ENCODE measurements at regions not wholly inside any gene's neighbourhood (a gene's known extent, or its start where the extent isn't known, plus 50 kb on each side); places are given as distances from the start of the nearest gene placed in this dataset.

DNA sequence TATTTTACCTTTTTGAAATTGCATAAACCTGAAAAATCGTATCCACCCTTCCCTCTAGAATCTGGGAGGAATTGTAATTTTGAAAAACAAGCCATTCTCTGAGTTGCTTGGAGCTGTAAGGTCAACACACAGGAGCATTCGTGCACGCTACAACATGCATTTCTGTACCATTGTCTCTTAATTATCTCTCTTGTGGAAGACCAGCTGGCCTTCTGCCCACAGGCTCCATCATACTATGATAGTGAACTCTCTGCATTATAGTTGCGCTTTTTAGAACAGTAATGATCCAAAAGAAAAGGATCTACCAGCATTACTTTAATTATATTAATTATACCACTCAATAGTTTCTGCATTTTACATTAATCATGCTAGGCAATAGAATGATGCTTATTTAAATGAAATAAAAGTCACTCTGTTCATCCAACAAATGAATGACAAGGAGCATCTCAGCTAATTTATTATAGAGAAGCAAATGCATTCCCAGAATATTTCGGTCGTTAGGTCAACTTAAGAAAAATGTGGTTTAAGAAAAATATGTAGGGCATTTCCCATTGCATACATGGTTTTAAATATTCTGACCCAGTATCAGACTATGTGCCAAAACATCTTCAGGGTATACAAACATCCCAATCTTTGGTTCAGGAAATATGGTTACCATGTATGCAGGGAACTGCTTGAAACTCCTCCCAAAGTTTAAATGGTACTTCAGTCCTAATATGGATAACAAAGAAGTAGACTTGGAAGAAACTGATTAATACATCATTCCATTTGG, 263.5 kb downstream of the TFAP2A start:
- Histone ChIP-seq H3K27ac (ENCODE audit: low read length) (no peak overlapping the region), H3K4me3 (ENCODE audit: low read length) (no peak overlapping the region), H3K9me3 (ENCODE audit: control insufficient read depth, insufficient read depth, low read length) (no peaks in the 10 kb centered on the region), H3K36me3 (ENCODE audit: control insufficient read depth, insufficient read depth, low read length) (no peaks in the 10 kb centered on the region), H3K27me3 (ENCODE audit: control insufficient read depth, insufficient read depth, low read length) (no peaks in the 10 kb centered on the region), H3K4me1 (ENCODE audit: control insufficient read depth, insufficient read depth, low read length) (no peaks in the 10 kb centered on the region)
- Mint-ChIP-seq H3K27ac (no peak overlapping the region), H3K27me3 (ENCODE audit: low read depth in 2 of 2) (peaks cover 0 to 2% of the 10 kb centered on the region in 2 donors), H3K4me1 (no peaks in the 10 kb centered on the region), H3K9me3 (peaks cover 2% of the 10 kb centered on the region in 2 donors), H3K36me3 (no peaks in the 10 kb centered on the region), H3K4me3 (no peak overlapping the region)
- 81% methylated on average over 6 of the region's 6 CpGs for WGBS (ENCODE audit: insufficient coverage)
- TF ChIP-seq, protein P1, sequence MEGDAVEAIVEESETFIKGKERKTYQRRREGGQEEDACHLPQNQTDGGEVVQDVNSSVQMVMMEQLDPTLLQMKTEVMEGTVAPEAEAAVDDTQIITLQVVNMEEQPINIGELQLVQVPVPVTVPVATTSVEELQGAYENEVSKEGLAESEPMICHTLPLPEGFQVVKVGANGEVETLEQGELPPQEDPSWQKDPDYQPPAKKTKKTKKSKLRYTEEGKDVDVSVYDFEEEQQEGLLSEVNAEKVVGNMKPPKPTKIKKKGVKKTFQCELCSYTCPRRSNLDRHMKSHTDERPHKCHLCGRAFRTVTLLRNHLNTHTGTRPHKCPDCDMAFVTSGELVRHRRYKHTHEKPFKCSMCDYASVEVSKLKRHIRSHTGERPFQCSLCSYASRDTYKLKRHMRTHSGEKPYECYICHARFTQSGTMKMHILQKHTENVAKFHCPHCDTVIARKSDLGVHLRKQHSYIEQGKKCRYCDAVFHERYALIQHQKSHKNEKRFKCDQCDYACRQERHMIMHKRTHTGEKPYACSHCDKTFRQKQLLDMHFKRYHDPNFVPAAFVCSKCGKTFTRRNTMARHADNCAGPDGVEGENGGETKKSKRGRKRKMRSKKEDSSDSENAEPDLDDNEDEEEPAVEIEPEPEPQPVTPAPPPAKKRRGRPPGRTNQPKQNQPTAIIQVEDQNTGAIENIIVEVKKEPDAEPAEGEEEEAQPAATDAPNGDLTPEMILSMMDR (IDR thresholded peaks at IDR 0.05): no peak
- no peak for DNase-seq
- no peak for ATAC-seq
- intact Hi-C loops (cut with micrococcal nuclease): no loop called here

DNA sequence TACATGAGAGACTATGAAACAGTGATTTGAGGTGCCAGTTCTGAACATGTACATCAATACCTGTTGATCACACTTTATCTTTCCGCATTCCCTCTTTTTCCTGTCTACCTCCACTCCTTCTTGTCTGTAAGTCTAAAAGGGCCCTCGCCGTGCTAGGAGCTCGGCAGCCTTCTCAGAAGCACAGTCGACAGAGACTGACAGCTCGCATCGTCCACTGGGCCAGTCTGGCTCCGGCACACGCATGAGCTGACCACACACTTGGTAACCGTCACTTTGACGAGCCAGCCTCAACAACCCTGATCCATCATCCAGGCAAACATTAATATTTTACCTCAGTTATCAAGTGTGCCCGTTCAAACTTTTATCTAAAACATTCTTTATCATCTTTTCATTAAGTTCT, 265.3 kb downstream of the TFAP2A start:
- Mint-ChIP-seq H3K36me3 (no peaks in the 10 kb centered on the region), H3K4me3 (no peak overlapping the region), H3K27me3 (ENCODE audit: low read depth in 2 of 2) (peaks cover 0 to 2% of the 10 kb centered on the region in 2 donors), H3K27ac (no peak overlapping the region), H3K9me3 (peaks cover 2% of the 10 kb centered on the region in 2 donors), H3K4me1 (no peaks in the 10 kb centered on the region)
- intact Hi-C loops (cut with micrococcal nuclease): no loop called here
- no peak for DNase-seq
- no peaks in the 10 kb centered on the region for H3K9me3 ChIP-seq (ENCODE audit: control insufficient read depth, insufficient read depth, low read length)
- ATAC-seq: no peak
- TF ChIP-seq, protein P1 (IDR thresholded peaks at IDR 0.05): no peak
- no peak overlapping the region for H3K27ac ChIP-seq (ENCODE audit: low read length)
- H3K27me3 ChIP-seq (ENCODE audit: control insufficient read depth, insufficient read depth, low read length): no peaks in the 10 kb centered on the region
- H3K4me1 ChIP-seq (ENCODE audit: control insufficient read depth, insufficient read depth, low read length): no peaks in the 10 kb centered on the region
- no peaks in the 10 kb centered on the region for H3K36me3 ChIP-seq (ENCODE audit: control insufficient read depth, insufficient read depth, low read length)
- WGBS (ENCODE audit: insufficient coverage): 86% methylated on average over 12 of the region's 12 CpGs
- H3K4me3 ChIP-seq (ENCODE audit: low read length): no peak overlapping the region

DNA sequence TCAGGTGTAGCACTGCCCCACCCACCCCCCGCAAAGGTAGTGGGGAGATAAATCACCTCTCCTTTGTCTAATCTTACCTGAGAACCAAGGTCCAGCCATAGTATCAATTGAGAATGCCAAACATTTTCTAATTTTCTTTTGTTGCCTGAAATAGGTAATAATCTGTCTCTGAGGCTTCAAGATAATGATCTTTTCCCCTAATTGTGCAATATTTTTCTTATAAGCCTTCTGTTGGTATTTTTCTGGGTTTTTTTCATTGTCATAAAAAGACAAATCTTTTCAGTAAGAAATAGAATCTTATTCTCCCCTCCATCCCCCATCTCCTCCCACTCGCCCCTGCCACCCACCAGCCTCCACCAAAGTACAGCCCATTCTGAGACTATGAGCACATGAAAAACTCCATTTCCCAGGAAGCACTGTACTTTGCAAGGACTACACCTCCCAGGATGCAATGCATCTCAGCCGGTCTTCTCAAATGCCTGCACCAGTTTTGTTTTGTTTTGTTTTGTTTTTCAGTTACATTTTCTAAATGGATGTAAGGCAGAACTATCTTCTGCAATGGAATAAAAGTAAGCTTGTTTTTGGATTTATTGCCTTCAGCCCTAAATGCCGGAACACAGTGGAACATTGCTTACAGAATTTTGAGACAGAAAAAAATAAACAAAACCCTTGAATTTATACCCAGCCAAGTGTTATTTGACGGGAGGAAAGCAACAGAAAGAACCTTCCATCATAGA, 268.0 kb downstream of the TFAP2A start:
- H3K36me3 Mint-ChIP-seq: no peaks in the 10 kb centered on the region
- Histone ChIP-seq H3K9me3 (ENCODE audit: control insufficient read depth, insufficient read depth, low read length) (no peaks in the 10 kb centered on the region), H3K27me3 (ENCODE audit: control insufficient read depth, insufficient read depth, low read length) (no peaks in the 10 kb centered on the region), H3K27ac (ENCODE audit: low read length) (no peak overlapping the region), H3K36me3 (ENCODE audit: control insufficient read depth, insufficient read depth, low read length) (no peaks in the 10 kb centered on the region), H3K4me1 (ENCODE audit: control insufficient read depth, insufficient read depth, low read length) (no peaks in the 10 kb centered on the region), H3K4me3 (ENCODE audit: low read length) (no peak overlapping the region)
- intact Hi-C loops (cut with micrococcal nuclease): no loop called here
- DNase-seq (peak in 1 of 2 donors; percentile 28), ATAC-seq (no peak)
- H3K27me3 Mint-ChIP-seq (ENCODE audit: low read depth in 2 of 2): peaks cover 0 to 2% of the 10 kb centered on the region in 2 donors
- H3K9me3 Mint-ChIP-seq: peaks cover under 1 to 2% of the 10 kb centered on the region in 2 donors
- TF ChIP-seq, protein P1 (IDR thresholded peaks at IDR 0.05): no peak
- H3K27ac Mint-ChIP-seq: no peak overlapping the region
- no peaks in the 10 kb centered on the region for H3K4me1 Mint-ChIP-seq
- no peak overlapping the region for H3K4me3 Mint-ChIP-seq
- WGBS (ENCODE audit: insufficient coverage): 26% methylated on average over 3 of the region's 5 CpGs

Measured in natural killer cell (primary cell).